IMR-90 (cell line): ENCODE measurements at regions not wholly inside any gene's neighbourhood (a gene's known extent, or its start where the extent isn't known, plus 50 kb on each side); places are given as distances from the start of the nearest gene placed in this dataset.

Experiments used
- ATAC-seq: fragments of 200-7000 bp; cut with Tn5 transposase; 2 replicates; pipeline ENCODE4 v1.9.1; 2020; ENCODE audit warnings: low read depth, mild to moderate bottlenecking, moderate library complexity
- BruUV-seq: library from RNA; stranded (reverse); fragments of 400-500 nt; replicated peaks from 2 replicates; lab custom pipeline; 2021; lab: Mats Ljungman, UMichigan
- CTCF ChIA-PET: fragments of 300-600 bp; formaldehyde crosslinking; extraction: SDS; loops from one replicate; lab custom pipeline; 2021; ENCODE audit warnings: antibody characterized with exemption; lab: Yijun Ruan, JAX
- POLR2A ChIA-PET: fragments of 300-600 bp; sonication (Branson Sonifier 250); formaldehyde crosslinking; loops from one replicate; lab custom pipeline; 2022; ENCODE audit warnings: antibody characterized with exemption; ENCODE audit not compliant: unreplicated experiment; lab: Charles Lee
- DNase-seq: peaks from one replicate; pipeline ENCODE4 v3.0.0; 2013
- H2AFZ ChIP-seq: replicated peaks from 2 replicates; pipeline ENCODE3; 2013; ENCODE audit warnings: low read length, mild to moderate bottlenecking; ENCODE audit not compliant: poor library complexity
- H2AK5ac ChIP-seq: 2 replicates; pipeline ENCODE4 v1.6.1; 2013; ENCODE audit warnings: low read depth, low read length, inconsistent platforms
- H2AK9ac ChIP-seq: replicated peaks from 2 replicates; pipeline ENCODE3; 2013; ENCODE audit warnings: mild to moderate bottlenecking, low read depth, low read length, moderate library complexity; ENCODE audit not compliant: poor library complexity
- H2BK120ac ChIP-seq: 2 replicates; pipeline ENCODE4 v1.6.1; 2013; ENCODE audit warnings: low read depth, low read length, inconsistent platforms
- H2BK15ac ChIP-seq: 3 replicates; pipeline ENCODE4 v1.6.1; 2013; ENCODE audit warnings: low read depth, low read length, inconsistent platforms
- H2BK20ac ChIP-seq: 2 replicates; pipeline ENCODE4 v1.6.1; 2013; ENCODE audit warnings: low read depth, mild to moderate bottlenecking, inconsistent platforms, low read length, moderate library complexity
- H2BK5ac ChIP-seq: 2 replicates; pipeline ENCODE4 v1.6.1; 2013; ENCODE audit warnings: mild to moderate bottlenecking, low read depth, low read length, inconsistent platforms; ENCODE audit not compliant: poor library complexity, severe bottlenecking
- H3K14ac ChIP-seq: replicated peaks from 2 replicates; pipeline ENCODE4 v1.6.1; 2013; ENCODE audit warnings: low read depth, low read length, inconsistent platforms
- H3K18ac ChIP-seq: 2 replicates; pipeline ENCODE4 v1.6.1; 2013; ENCODE audit warnings: low read depth, low read length, control low read depth
- H3K23ac ChIP-seq: 2 replicates; pipeline ENCODE4 v1.6.1; 2013; ENCODE audit warnings: low read depth, low read length, inconsistent platforms
- H3K27ac ChIP-seq: 2 replicates; pipeline ENCODE4 v1.5.1; 2013; ENCODE audit warnings: mild to moderate bottlenecking, control low read depth, low read length; ENCODE audit not compliant: insufficient read depth
- H3K27me3 ChIP-seq: 2 replicates; pipeline ENCODE4 v1.6.1; 2013; ENCODE audit warnings: low read length; ENCODE audit not compliant: control insufficient read depth, insufficient read depth
- H3K36me3 ChIP-seq: 2 replicates; pipeline ENCODE4 v1.6.1; 2013; ENCODE audit warnings: low read length, mixed read lengths; ENCODE audit not compliant: control insufficient read depth, insufficient read depth
- H3K4ac ChIP-seq: 2 replicates; pipeline ENCODE4 v1.6.1; 2013; ENCODE audit warnings: low read depth, low read length, inconsistent platforms
- H3K4me1 ChIP-seq: 2 replicates; pipeline ENCODE4 v1.6.1; 2013; ENCODE audit warnings: low read length, mixed read lengths; ENCODE audit not compliant: control insufficient read depth, insufficient read depth
- H3K4me2 ChIP-seq: 2 replicates; pipeline ENCODE4 v1.6.1; 2013; ENCODE audit warnings: low read depth, mild to moderate bottlenecking, control low read depth, low read length, moderate library complexity
- H3K4me3 ChIP-seq: 2 replicates; pipeline ENCODE4 v1.5.1; 2013; ENCODE audit warnings: low read depth, mild to moderate bottlenecking, control low read depth, low read length, moderate library complexity; ENCODE audit not compliant: insufficient read depth
- H3K56ac ChIP-seq: 2 replicates; pipeline ENCODE4 v1.6.1; 2013; ENCODE audit warnings: low read length, inconsistent platforms; ENCODE audit not compliant: insufficient read depth; ENCODE audit errors: extremely low read depth
- H3K79me1 ChIP-seq, 2 experiments: 2 replicates each; pipeline ENCODE4 v1.6.1; 2013; ENCODE audit warnings: low read length in 2 of 2, inconsistent platforms in 1 of 2, low read depth in 1 of 2
- H3K9ac ChIP-seq: 2 replicates; pipeline ENCODE4 v1.6.1; 2013; ENCODE audit warnings: low read depth, low read length, control low read depth
- H3K9me1 ChIP-seq: 2 replicates; pipeline ENCODE4 v1.6.1; 2013; ENCODE audit warnings: low read length, inconsistent platforms; ENCODE audit not compliant: insufficient read depth
- H3K9me3 ChIP-seq: 2 replicates; pipeline ENCODE4 v1.6.1; 2013; ENCODE audit warnings: low read length; ENCODE audit not compliant: control insufficient read depth, insufficient read depth
- H4K20me1 ChIP-seq: 2 replicates; pipeline ENCODE4 v1.6.1; 2013; ENCODE audit warnings: low read length, inconsistent platforms; ENCODE audit not compliant: insufficient read depth
- H4K5ac ChIP-seq: 2 replicates; pipeline ENCODE4 v1.6.1; 2013; ENCODE audit warnings: mild to moderate bottlenecking, low read depth, low read length, control low read depth
- H4K8ac ChIP-seq, 2 experiments: 2 replicates each; pipeline ENCODE4 v1.6.1; 2013; ENCODE audit warnings: low read depth in 2 of 2, low read length in 2 of 2, control low read depth in 1 of 2, inconsistent platforms in 1 of 2
- H4K91ac ChIP-seq: 2 replicates; pipeline ENCODE4 v1.6.1; 2013; ENCODE audit warnings: low read depth, low read length, inconsistent platforms; ENCODE audit not compliant: insufficient read depth
- BHLHE40 ChIP-seq: fragments of 150-350 bp; IDR thresholded peaks from 2 replicates; pipeline ENCODE4 v1.6.1; 2016; ENCODE audit warnings: mild to moderate bottlenecking, low read depth, low read length
- CTCF ChIP-seq: conservative IDR thresholded peaks from 2 replicates; pipeline ENCODE4 v1.5.1; 2012; ENCODE audit warnings: mild to moderate bottlenecking, low read depth, low read length, improper control_type of control experiment
- FOS ChIP-seq: fragments of 150-350 bp; IDR thresholded peaks from 2 replicates; pipeline ENCODE4 v1.6.1; 2016; ENCODE audit warnings: low read depth, low read length
- MAFK ChIP-seq: IDR thresholded peaks from 2 replicates; pipeline ENCODE4 v1.6.1; 2012; ENCODE audit warnings: low read depth, low read length, improper control_type of control experiment
- MAZ ChIP-seq: IDR thresholded peaks from 2 replicates; pipeline ENCODE4 v1.6.1; 2012; ENCODE audit warnings: low read depth, mild to moderate bottlenecking, low read length, improper control_type of control experiment, moderate library complexity, borderline replicate concordance
- MXI1 ChIP-seq: IDR thresholded peaks from 2 replicates; pipeline ENCODE4 v1.6.1; 2012; ENCODE audit warnings: low read depth, mild to moderate bottlenecking, low read length, moderate library complexity, borderline replicate concordance
- NFE2L2 ChIP-seq: fragments of 150-350 bp; IDR thresholded peaks from 2 replicates; pipeline ENCODE4 v1.6.1; 2016; ENCODE audit warnings: low read depth, mild to moderate bottlenecking, low read length
- RCOR1 ChIP-seq: IDR thresholded peaks from 2 replicates; pipeline ENCODE4 v1.6.1; 2012; ENCODE audit warnings: mild to moderate bottlenecking, low read length, improper control_type of control experiment; ENCODE audit not compliant: insufficient replicate concordance
- RFX5 ChIP-seq: IDR thresholded peaks from 2 replicates; pipeline ENCODE4 v1.8.0; 2012; ENCODE audit warnings: low read depth, mild to moderate bottlenecking, low read length, moderate library complexity
- SMC3 ChIP-seq: fragments of 150-350 bp; IDR thresholded peaks from 2 replicates; pipeline ENCODE4 v1.6.1; 2016; ENCODE audit warnings: low read depth, mild to moderate bottlenecking, antibody characterized with exemption, low read length, moderate library complexity
- USF2 ChIP-seq: fragments of 150-350 bp; IDR thresholded peaks from 2 replicates; pipeline ENCODE4 v1.6.1; 2017; ENCODE audit warnings: mild to moderate bottlenecking, antibody characterized with exemption, low read length, low read depth
- WGBS, 2 experiments: methylation state at CpG; one replicate each; pipeline versions ENCODE4 v1.1.5 to v1.1.7; 2013; ENCODE audit warnings: missing lambda C conversion rate in 2 of 2; ENCODE audit not compliant: insufficient read length in 1 of 2; ENCODE audit errors: extremely low coverage in 2 of 2; 5-methylcytosine and 5-hydroxymethylcytosine counted together
- dilution Hi-C: fragments of 300-500 bp; cut with HindIII; formaldehyde crosslinking; loops from one replicate; pipeline ENCODE4 v1.14.3; 2018; ENCODE audit warnings: low sequenced_read_pairs; ENCODE audit not compliant: unreplicated experiment
- in situ Hi-C: fragments of 300-500 bp; cut with MboI; formaldehyde crosslinking; loops from 3 replicates; pipeline ENCODE4 v1.14.3; 2019; ENCODE audit warnings: low sequenced_read_pairs, inconsistent platforms, mixed read lengths
- intact Hi-C: fragments of 100-400 bp; cut with micrococcal nuclease; formaldehyde crosslinking; loops from 2 replicates; pipeline ENCODE4 v1.10.0; 2022

- no peak overlapping the region for H2BK15ac ChIP-seq
- H3K4me3 ChIP-seq: no peak overlapping the region
- H3K9me3 ChIP-seq: no peaks in the 10 kb centered on the region
- no TSS peak for BruUV-seq
- no peak overlapping the region for H3K14ac ChIP-seq
- no peaks in the 10 kb centered on the region for H3K9me1 ChIP-seq
- no CpG with 5 or more reads among the region's 2 CpGs for WGBS, 2 experiments
- ATAC-seq (no peak), DNase-seq (no peak)
- no peak overlapping the region for H3K27ac ChIP-seq
- H3K4me1 ChIP-seq: no peaks in the 10 kb centered on the region
- ChIA-PET CTCF (interaction anchor here (0.6 kb wide), 1 partner anchor 49 kb away, joined by 4 read pairs; no protein-coding TSS in a partner anchor), POLR2A (no interaction called here)
- dilution Hi-C loops (no loop called here), in situ Hi-C loops (no loop called here), intact Hi-C loops (no loop called here)
- H2AFZ ChIP-seq: no peak overlapping the region
- H4K91ac ChIP-seq: no peak overlapping the region
- H3K79me1 ChIP-seq: no peaks in the 10 kb centered on the region
- no peak overlapping the region for H3K56ac ChIP-seq
- no peak overlapping the region for H3K4ac ChIP-seq
- H3K9ac ChIP-seq: no peak overlapping the region
- no peak overlapping the region for H2AK9ac ChIP-seq
- no peak for TF ChIP-seq USF2
- no peak for TF ChIP-seq BHLHE40
- no peak for TF ChIP-seq NFE2L2
- no peak for TF ChIP-seq FOS
- TF ChIP-seq RCOR1: no peak
- no peak for TF ChIP-seq MAFK
- TF ChIP-seq RFX5: no peak
- no peak for TF ChIP-seq CTCF
- no peak for TF ChIP-seq MXI1
- no peak for TF ChIP-seq MAZ
- TF ChIP-seq SMC3: no peak
- no peak overlapping the region for H4K5ac ChIP-seq
- no peaks in the 10 kb centered on the region for H3K27me3 ChIP-seq
- H3K18ac ChIP-seq: no peak overlapping the region
- no peak overlapping the region for H2BK5ac ChIP-seq
- H2BK20ac ChIP-seq: no peak overlapping the region
- H2AK5ac ChIP-seq: no peak overlapping the region
- no peak overlapping the region for H4K8ac ChIP-seq
- H3K4me2 ChIP-seq: no peak overlapping the region
- no peaks in the 10 kb centered on the region for H4K20me1 ChIP-seq
- no peak overlapping the region for H2BK120ac ChIP-seq
- no peaks in the 10 kb centered on the region for H3K36me3 ChIP-seq
- no peak overlapping the region for H3K23ac ChIP-seq
Measured at GRCh38 chr3:106440672-106441071, 571.9 kb upstream of the CBLB start.
